IPS-20b (cell line): ENCODE measurements at regions not wholly inside any gene's neighbourhood (a gene's known extent, or its start where the extent isn't known, plus 50 kb on each side); places are given as distances from the start of the nearest gene placed in this dataset.

Source experiments
- H3K27ac ChIP-seq: one replicate; pipeline ENCODE4 v1.5.1; 2013; ENCODE audit warnings: low read length
- H3K27me3 ChIP-seq: 2 replicates; pipeline ENCODE4 v1.6.1; 2013; ENCODE audit warnings: mild to moderate bottlenecking, low read length, inconsistent platforms; ENCODE audit not compliant: insufficient read depth
- H3K36me3 ChIP-seq: 2 replicates; pipeline ENCODE4 v1.6.1; 2013; ENCODE audit warnings: low read depth, mild to moderate bottlenecking, inconsistent platforms, low read length, moderate library complexity; ENCODE audit not compliant: insufficient read depth
- H3K4me1 ChIP-seq: 2 replicates; pipeline ENCODE4 v1.6.1; 2013; ENCODE audit warnings: mild to moderate bottlenecking, control low read depth, inconsistent platforms, low read length, moderate library complexity; ENCODE audit not compliant: insufficient read depth
- H3K4me3 ChIP-seq: 2 replicates; pipeline ENCODE4 v1.5.1; 2013; ENCODE audit warnings: mild to moderate bottlenecking, low read length, inconsistent platforms
- H3K9ac ChIP-seq: 2 replicates; pipeline ENCODE4 v1.6.1; 2013; ENCODE audit warnings: low read depth, mild to moderate bottlenecking, inconsistent platforms, low read length, moderate library complexity
- H3K9me3 ChIP-seq: 2 replicates; pipeline ENCODE4 v1.6.1; 2013; ENCODE audit warnings: mild to moderate bottlenecking, low read depth, low read length, inconsistent platforms; ENCODE audit not compliant: insufficient read depth

DNA sequence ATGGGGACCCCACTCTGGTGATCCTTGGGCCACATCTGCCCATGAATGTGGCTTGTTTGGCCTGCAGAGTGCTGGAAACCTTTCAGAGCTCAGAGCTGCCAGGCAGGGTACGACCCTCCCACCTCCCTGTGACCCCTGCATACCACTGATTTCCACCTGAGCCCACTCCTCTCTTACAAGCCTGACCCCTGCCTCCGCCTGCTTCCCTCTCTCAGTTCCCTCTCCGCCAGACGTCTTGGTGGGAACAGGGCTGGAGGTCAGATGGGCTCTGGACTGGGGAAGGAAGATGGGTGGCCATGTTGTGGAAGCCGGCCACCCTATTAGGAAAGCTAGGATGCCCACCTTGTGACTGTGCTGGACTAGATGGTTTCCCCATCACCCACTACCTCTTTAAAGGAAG, 185.1 kb downstream of the KATNIP start:
- no peak overlapping the region for H3K9ac ChIP-seq
- H3K36me3 ChIP-seq = 0 out of 2 replicates have a peak, but pooled peaks cover 2% of the 10 kb centered on the region
- H3K27me3 ChIP-seq = no peaks in the 10 kb centered on the region
- no peak overlapping the region for H3K27ac ChIP-seq
- no peak overlapping the region for H3K4me3 ChIP-seq
- H3K9me3 ChIP-seq = no peaks in the 10 kb centered on the region
- H3K4me1 ChIP-seq = no peaks in the 10 kb centered on the region

DNA sequence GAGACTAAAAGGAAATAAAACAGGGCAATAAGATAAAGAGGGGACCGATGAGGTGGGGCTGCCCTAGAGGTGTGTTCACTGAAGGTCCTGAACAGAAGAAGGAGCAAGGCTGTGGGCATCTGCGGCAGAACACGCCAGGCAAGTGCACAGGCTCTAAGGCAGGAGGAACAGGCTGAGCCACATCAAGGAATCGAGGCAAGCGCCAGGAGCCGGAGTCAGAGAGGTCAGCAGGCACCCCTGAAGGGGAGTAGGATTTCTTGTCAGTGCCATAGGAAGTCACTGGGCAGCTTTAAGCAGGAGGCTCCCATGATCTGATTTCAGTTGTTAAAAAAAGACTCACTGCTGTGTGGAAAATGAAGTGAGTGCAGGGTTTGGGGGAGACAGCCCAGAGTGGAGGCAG, 186.5 kb downstream of the KATNIP start:
- Histone ChIP-seq H3K27ac (no peak overlapping the region), H3K9ac (no peak overlapping the region), H3K27me3 (no peaks in the 10 kb centered on the region), H3K4me3 (no peak overlapping the region), H3K9me3 (no peaks in the 10 kb centered on the region), H3K36me3 (peaks cover 9% of the 10 kb centered on the region; the same call in 1 of the 2 replicates), H3K4me1 (no peaks in the 10 kb centered on the region)

DNA sequence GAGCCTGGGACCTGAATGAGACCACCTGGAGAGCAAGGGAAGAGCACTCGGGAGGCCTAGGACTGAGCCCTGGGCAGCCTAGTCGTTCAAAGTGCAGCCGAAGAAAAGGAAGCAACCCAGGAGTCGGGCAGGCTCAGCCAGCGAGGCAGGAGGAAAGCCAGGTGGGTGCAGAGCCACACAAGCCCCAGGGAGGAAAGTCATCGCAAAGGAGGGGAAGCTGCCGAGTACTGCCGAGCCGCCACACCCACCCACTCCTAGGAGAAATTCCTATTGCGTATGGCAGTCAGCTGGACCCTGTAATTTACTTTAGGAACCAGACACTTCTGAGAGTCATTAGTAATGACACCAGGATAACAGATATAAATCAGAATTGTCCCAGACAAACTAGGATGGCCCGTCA, 187.6 kb downstream of the KATNIP start:
- H3K27ac ChIP-seq = no peak overlapping the region
- H3K36me3 ChIP-seq = peaks cover 9% of the 10 kb centered on the region; the same call in 1 of the 2 replicates
- H3K4me1 ChIP-seq = no peaks in the 10 kb centered on the region
- no peaks in the 10 kb centered on the region for H3K9me3 ChIP-seq
- H3K27me3 ChIP-seq = no peaks in the 10 kb centered on the region
- no peak overlapping the region for H3K4me3 ChIP-seq
- H3K9ac ChIP-seq = no peak overlapping the region
